LNCaP clone FGC (cell line): ENCODE measurements at regions not wholly inside any gene's neighbourhood (a gene's known extent, or its start where the extent isn't known, plus 50 kb on each side); places are given as distances from the start of the nearest gene placed in this dataset.
"Not testable (repeated sequence)": the region's sequence is repeated elsewhere in the genome, so short reads cannot be mapped to it uniquely, and the experiment has no call there.

Source experiments
- DNase-seq: peaks from one replicate; pipeline ENCODE4 v3.0.0-alpha.2; 2011; ENCODE audit warnings: low read depth
- H3K4me3 ChIP-seq: 2 replicates; pipeline ENCODE4 v1.5.1; 2011; ENCODE audit warnings: mild to moderate bottlenecking, low read depth, low read length, control low read depth
- CTCF ChIP-seq: IDR thresholded peaks from 2 replicates; pipeline ENCODE4 v1.5.1; 2012; ENCODE audit warnings: mild to moderate bottlenecking; ENCODE audit not compliant: control insufficient read depth, insufficient read depth; ENCODE audit errors: extremely low read depth

GRCh38 chr6:100230115-100230952, 234.4 kb downstream of the SIM1 start:
- no peak for TF ChIP-seq CTCF
- H3K4me3 ChIP-seq = no peak overlapping the region
- DNase-seq = no peak

- DNase-seq = no peak
Observed at GRCh38 chr6:100229512-100229911, 235.2 kb downstream of the SIM1 start.

GRCh38 chr6:100228834-100229441, 234.9 kb upstream of the MCHR2 start:
- TF ChIP-seq CTCF = no peak
- H3K4me3 ChIP-seq = no peak overlapping the region
- no peak for DNase-seq

More at GRCh38 chr6:100229512-100229911, 235.2 kb downstream of the SIM1 start:
- no peak for TF ChIP-seq CTCF
- H3K4me3 ChIP-seq = no peak overlapping the region

- no peak for DNase-seq
- no peak for TF ChIP-seq CTCF
- no peak overlapping the region for H3K4me3 ChIP-seq
Observed at GRCh38 chr6:100228437-100228833, 234.4 kb upstream of the MCHR2 start.

- TF ChIP-seq CTCF = no peak
- no peak overlapping the region for H3K4me3 ChIP-seq
- DNase-seq = no peak
Observed at GRCh38 chr6:100226811-100227210, 232.8 kb upstream of the MCHR2 start.

GRCh38 chr6:100223952-100224351, 229.9 kb upstream of the MCHR2 start:
- DNase-seq, H3K4me3 ChIP-seq: not testable (repeated sequence)

GRCh38 chr6:100220543-100220942, 226.5 kb upstream of the MCHR2 start:
- H3K4me3 ChIP-seq = no peak overlapping the region
- DNase-seq = no peak
- TF ChIP-seq CTCF = no peak
